ENCODE measurements at regions not wholly inside any gene's neighbourhood (a gene's known extent, or its start where the extent isn't known, plus 50 kb on each side); places are given as distances from the start of the nearest gene placed in this dataset.
"Not testable (repeated sequence)": the region's sequence is repeated elsewhere in the genome, so short reads cannot be mapped to it uniquely, and the experiment has no call there.

- no peaks in the 10 kb centered on the region for H3K27me3 ChIP-seq (ENCODE audit: control insufficient read depth, insufficient read depth, low read length)
- H3K27ac ChIP-seq (ENCODE audit: low read depth, low read length), result no peak overlapping the region
- DNase-seq (ENCODE audit: low read depth, low spot score), result no peak
- ChIA-PET CTCF (no interaction called here), POLR2A (no interaction called here)
- TF ChIP-seq CTCF (IDR thresholded peaks at IDR 0.05; ENCODE audit: low read depth, low read length), result no peak
- no peaks in the 10 kb centered on the region; the same call in 1 of the 2 replicates for H3K9me3 ChIP-seq (ENCODE audit: control insufficient read depth, insufficient read depth, low read length)
- no peak overlapping the region for H3K4me3 ChIP-seq (ENCODE audit: low read depth, low read length)
Measured at GRCh38 chr2:126154256-126154785, 501.6 kb upstream of the GYPC start.

GRCh38 chr2:126160950-126161349 is 495.0 kb upstream of the GYPC start:
- DNase-seq (ENCODE audit: low read depth, low spot score); H3K27me3 ChIP-seq (ENCODE audit: control insufficient read depth, insufficient read depth, low read length); H3K27ac ChIP-seq (ENCODE audit: low read depth, low read length); POLR2A ChIA-PET; H3K4me3 ChIP-seq (ENCODE audit: low read depth, low read length); H3K9me3 ChIP-seq (ENCODE audit: control insufficient read depth, insufficient read depth, low read length); CTCF ChIA-PET: not testable (repeated sequence)

- no peak overlapping the region for H3K4me3 ChIP-seq (ENCODE audit: low read depth, low read length)
- no peak for TF ChIP-seq CTCF (IDR thresholded peaks at IDR 0.05; ENCODE audit: low read depth, low read length)
- CTCF ChIA-PET, result no interaction called here
- H3K27ac ChIP-seq (ENCODE audit: low read depth, low read length), result no peak overlapping the region
- H3K27me3 ChIP-seq (ENCODE audit: control insufficient read depth, insufficient read depth, low read length), result no peaks in the 10 kb centered on the region
- POLR2A ChIA-PET, result no interaction called here
- DNase-seq (ENCODE audit: low read depth, low spot score), result no peak
- peaks cover 32% of the 10 kb centered on the region for H3K9me3 ChIP-seq (ENCODE audit: control insufficient read depth, insufficient read depth, low read length)
Measured at GRCh38 chr2:126172631-126173184, 483.2 kb upstream of the GYPC start.

- Histone ChIP-seq H3K4me3 (ENCODE audit: low read depth, low read length) (no peak overlapping the region), H3K27ac (ENCODE audit: low read depth, low read length) (no peak overlapping the region), H3K9me3 (ENCODE audit: control insufficient read depth, insufficient read depth, low read length) (peaks cover 25% of the 10 kb centered on the region), H3K27me3 (ENCODE audit: control insufficient read depth, insufficient read depth, low read length) (no peaks in the 10 kb centered on the region)
- ChIA-PET POLR2A (no interaction called here), CTCF (no interaction called here)
- no peak for TF ChIP-seq CTCF (IDR thresholded peaks at IDR 0.05; ENCODE audit: low read depth, low read length)
- no peak for DNase-seq (ENCODE audit: low read depth, low spot score)
Measured at GRCh38 chr2:126175222-126175621, 480.7 kb upstream of the GYPC start.

GRCh38 chr2:126177479-126177878 is 478.5 kb upstream of the GYPC start:
- Histone ChIP-seq H3K27me3 (ENCODE audit: control insufficient read depth, insufficient read depth, low read length) (no peaks in the 10 kb centered on the region), H3K4me3 (ENCODE audit: low read depth, low read length) (no peak overlapping the region), H3K9me3 (ENCODE audit: control insufficient read depth, insufficient read depth, low read length) (peaks cover 19% of the 10 kb centered on the region), H3K27ac (ENCODE audit: low read depth, low read length) (no peak overlapping the region)
- no peak for TF ChIP-seq CTCF (IDR thresholded peaks at IDR 0.05; ENCODE audit: low read depth, low read length)
- DNase-seq (ENCODE audit: low read depth, low spot score), result no peak
- POLR2A ChIA-PET, result no interaction called here
- CTCF ChIA-PET, result no interaction called here

GRCh38 chr2:126187668-126188067 is 468.3 kb upstream of the GYPC start:
- Histone ChIP-seq H3K4me3 (ENCODE audit: low read depth, low read length) (no peak overlapping the region), H3K27me3 (ENCODE audit: control insufficient read depth, insufficient read depth, low read length) (no peaks in the 10 kb centered on the region), H3K9me3 (ENCODE audit: control insufficient read depth, insufficient read depth, low read length) (peaks cover 10% of the 10 kb centered on the region), H3K27ac (ENCODE audit: low read depth, low read length) (no peak overlapping the region)
- DNase-seq (ENCODE audit: low read depth, low spot score), result peak; percentile 0
- TF ChIP-seq CTCF (IDR thresholded peaks at IDR 0.05; ENCODE audit: low read depth, low read length), result no peak
- POLR2A ChIA-PET, result no interaction called here
- CTCF ChIA-PET, result no interaction called here
